Dedifferentiated amniotic fluid mesenchymal stem cell (primary cell): ENCODE measurements at regions not wholly inside any gene's neighbourhood (a gene's known extent, or its start where the extent isn't known, plus 50 kb on each side); places are given as distances from the start of the nearest gene placed in this dataset.

ENCODE experiments used
- DNase-seq: peaks from one replicate; pipeline ENCODE4 v3.0.0-alpha.2; 2016; ENCODE audit errors: extremely low spot score

DNA sequence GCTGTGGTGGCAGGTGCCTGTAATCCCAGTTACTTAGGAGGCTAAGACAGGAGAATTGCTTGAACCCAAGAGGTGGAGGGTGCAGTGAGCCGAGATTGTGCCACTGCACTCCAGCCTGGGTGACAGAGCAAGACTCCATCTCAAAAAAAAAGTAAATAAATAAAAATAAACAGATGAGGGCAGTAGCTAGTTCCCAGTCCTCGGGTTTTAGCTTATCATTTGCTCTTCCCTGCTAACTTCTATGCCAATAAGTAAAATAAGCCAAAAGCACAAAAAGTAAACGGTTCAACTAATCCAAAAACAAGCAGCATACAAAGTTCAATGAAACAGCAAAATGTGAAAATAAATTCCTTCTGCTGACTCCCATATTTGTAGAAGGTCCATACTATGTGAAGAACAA is 133.0 kb upstream of the TMCC3 start:
- no peak for DNase-seq

DNA sequence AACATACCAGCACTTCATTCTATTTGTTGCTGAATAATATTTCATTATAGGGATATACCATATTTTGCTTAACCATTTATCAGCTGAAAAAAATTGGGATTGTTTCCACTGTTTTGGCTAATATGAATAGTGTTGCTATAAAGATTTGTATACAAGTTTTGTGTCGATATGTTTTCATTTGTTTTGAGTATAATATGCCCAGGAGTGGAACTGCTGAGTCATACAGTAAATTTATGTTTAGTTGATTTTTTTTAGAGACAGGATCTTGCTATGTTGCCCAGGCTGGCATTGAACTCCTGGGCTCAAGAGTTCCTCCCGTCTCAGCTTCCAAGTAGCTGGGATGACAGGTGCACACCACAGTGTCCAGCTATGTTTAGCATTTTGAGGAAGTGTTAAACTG is 131.5 kb upstream of the TMCC3 start:
- DNase-seq, result no peak

DNA sequence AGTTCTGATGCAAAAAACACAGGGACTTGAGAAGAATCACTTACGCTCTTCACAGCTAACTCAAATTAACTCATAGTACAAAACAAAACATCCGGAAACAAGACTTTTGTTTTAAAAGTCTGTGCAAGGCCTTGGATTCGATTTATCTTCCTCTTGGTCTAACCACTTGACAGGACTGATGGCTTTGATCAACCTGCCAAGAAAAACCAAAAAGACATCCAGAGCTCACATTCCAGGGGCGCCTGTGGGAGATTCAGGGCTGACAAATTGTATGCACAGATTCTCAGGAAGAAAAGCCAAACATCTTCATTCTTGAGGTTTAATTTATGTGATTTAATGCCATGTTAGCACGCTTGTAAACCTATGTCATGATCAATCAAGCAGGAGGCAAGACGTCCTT is 129.1 kb upstream of the TMCC3 start:
- DNase-seq, result no peak

DNA sequence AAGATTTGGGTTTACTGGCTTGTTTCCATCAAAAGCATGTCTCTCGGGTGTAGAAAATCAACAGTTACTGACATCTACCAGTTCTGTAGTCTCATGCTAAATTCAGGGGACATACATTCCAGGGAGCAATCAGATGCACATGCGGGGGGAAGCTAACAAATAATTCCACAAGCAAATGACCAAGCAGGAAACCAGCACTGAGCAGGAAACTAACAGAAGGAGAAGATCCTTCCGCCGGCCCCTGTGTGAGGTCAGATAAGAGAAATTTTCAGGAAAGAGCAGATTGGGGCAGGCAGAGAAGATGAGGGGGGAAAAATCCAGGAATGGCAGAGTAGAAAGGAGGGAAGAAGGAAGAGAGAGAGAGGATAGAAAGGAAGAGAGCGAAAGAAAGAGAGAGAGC is 127.6 kb upstream of the TMCC3 start:
- DNase-seq, result no peak

DNA sequence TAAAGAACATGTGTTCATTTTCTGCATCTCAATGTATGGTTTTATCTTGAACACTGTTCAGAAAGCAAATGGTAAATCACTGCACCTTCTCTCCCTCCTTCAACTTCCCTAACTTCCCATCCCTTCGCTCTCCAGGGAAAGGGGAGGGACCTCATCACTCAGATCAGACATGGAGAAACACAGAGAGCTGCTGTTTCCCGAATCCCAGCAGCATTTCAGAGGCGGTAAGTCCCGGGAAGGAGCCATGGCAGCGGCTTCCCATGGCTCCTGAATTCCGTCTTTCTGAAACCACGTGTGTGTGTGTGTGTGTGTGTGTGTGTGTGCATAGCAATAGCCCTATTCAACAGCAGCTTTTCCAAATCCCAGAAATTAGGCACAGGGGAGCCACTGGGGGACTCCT is 125.4 kb upstream of the TMCC3 start:
- DNase-seq, result no peak

DNA sequence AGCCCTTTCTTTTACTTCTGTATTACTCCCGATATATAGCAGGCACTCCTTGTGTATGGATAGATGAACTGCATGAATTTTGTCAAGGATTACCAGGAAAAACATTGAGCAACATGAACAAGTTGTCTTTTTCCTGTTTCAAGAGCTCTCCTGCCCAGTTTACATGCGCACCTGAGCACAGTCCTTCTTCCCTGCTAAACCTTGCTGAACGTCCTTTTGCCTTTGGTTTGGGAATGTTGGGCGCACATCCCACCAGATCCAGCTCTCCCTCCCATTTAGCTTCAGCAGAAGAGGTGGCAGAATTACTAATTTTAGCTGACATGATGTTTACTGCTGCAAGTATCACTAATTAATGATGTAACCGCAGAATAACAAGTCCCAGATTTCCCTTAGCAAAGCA is 121.4 kb upstream of the TMCC3 start:
- no peak for DNase-seq

DNA sequence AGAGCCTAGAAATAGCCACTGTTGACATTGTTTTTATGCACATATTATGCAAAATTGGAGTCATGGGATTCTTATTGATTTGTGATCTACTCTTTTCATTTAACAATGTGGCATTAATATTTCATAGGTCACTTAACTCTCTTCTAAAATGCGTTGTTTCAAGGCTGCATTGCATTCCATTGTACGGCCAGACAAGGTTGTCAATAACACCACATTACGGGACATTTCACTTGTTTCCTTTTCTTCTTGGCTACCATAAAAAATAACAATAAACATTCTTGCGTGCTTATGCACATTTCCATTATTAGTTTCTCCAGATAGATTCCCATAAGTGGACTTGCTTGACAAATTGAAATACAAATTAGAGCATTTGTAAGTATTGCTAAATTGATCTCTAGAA is 120.8 kb upstream of the TMCC3 start:
- DNase-seq, result no peak

DNA sequence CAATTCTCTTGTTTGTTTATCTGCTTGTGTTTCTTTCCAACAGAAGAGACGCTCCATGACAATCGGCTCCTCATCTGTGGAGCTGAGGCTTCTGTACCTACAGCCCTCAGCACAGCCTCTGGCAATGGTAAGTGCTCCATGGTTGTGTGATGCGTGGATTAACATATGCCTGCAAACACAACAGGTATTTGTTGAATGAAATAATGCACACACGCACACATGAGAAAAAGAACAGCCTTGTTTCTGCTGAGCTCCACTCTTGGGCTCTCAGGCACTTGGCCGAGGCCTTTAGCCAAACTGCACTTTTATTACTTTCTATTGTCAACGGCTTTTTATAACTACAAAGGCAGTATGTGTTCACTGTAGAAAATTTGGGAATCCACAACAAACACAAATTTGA is 120.4 kb upstream of the TMCC3 start:
- no peak for DNase-seq

DNA sequence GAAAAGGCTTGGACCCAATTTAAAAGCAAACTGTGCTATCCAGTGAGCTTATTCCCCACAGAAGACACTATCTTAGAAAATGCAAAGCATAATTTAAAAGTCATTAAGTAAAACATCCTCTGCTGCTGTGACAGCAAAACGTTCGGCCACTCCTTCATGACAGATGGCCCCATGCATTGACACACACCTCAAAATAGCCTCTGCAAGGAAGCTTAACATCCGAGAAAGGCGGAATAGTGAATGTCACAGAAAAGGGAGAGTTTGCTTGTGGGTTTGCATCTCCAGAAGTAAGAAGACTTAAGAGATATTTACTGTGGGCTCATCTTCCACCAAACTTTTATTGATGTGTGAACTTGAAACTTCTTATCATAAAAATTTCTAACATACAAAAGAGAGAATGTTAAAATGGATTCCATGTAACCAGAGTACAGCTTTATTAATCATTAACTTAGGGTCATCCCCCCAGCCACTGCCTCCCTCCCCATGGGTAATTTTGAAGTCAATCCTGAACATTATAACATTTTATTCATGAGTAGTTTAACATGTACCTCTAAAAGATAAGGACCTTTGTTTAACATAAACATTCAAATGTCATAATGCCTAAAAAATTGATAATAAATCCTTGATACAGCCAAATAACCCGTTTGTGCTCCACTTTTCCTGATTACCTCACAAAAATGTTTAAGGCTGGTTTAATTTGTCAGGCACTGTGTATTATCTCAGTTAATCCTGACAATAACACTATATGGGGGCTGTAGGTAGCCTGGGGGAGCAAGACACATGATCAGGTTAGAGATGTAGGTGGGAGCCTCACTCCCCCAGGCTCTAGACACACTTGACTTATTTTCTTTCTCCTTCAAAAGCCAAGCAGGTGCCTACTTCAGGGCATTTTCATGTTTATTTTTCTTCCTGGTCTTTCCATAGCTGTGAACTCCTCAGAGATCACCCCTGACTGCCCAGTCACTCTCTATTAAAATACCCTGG is 119.7 kb upstream of the TMCC3 start:
- no peak for DNase-seq

DNA sequence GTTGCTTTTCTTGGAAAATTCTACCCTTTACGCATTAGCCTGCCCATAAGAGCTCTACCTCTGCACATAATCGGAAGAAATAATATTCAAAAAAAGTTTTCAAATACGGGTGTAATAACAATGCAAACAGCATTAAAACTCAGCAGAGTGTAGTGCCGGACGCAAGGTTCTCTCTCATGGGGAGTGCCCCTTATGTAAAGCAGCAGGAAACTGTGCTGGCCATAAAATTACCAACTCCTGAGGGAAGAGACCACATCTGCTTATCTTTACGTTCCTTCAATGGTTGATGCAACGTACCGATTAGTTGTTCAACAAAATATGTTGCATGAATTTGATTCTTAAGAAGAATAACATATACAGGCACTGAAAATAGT is 118.7 kb upstream of the TMCC3 start:
- no peak for DNase-seq

DNA sequence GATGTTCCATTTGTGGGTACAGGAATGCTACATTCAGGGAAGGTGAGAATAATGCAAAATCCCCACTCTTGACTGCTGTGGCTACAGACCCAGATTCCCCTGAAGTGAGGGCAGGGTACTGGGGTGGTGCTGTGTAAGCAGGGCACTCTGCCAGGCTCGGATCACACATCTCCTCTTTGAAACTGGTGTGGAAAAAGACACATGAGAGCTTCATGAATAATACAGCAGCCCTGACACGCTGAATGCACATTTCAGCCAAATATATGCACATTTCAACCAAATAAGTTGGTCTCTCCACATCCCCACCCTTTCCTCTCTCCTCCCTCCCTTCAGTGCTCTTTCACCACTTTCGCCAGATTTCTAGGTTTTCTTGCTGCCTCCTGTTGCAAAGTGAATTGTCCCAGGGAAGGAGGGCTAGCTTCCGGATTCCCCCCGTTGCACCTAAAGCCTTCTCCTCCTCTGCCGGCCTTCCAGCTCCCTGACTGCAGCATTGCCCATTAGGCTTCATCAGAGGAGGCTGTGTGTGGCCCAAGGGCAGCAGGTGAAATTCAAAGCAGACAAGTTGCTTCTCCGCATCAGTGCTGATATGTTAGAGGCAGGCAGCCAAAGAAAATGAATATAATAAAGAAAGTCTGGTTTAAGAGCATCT is 118.2 kb upstream of the TMCC3 start:
- DNase-seq, result no peak

DNA sequence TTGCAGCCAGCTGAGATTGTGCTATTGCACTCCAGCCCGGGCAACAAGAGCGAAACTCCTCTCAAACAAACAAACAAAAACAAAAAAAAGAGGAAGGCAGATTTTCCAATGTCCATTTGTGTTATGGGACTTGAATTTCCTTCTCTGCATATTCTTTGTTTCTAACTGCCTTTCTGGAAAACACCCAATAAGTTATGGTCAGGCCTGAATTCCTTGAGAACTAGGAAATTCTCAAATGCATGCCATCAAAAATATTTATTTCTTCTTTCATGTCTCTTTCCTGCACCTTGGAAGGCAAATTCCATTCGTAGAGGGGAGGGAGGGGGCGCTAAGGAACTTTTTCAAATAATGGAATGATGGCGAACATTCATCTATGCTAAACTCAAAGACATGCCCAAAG is 117.6 kb upstream of the TMCC3 start:
- peak; percentile 36 for DNase-seq

DNA sequence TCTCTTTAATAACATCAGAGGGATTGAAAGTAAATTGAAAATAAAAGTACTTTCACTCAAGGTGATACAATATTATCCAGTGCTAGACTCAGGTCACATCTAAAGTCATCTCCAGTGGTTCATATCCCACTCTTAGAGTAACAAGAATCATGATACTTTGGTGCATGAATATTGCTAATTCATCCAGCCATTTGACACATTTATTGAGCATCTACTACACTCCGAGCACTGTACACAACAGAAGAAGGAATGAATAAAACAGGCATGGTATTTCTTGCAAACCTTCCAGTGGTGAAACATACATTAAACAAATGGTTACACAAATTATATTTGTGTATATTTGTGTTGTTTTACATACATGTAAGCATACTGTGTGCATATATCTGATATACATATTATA is 116.0 kb upstream of the TMCC3 start:
- no peak for DNase-seq

DNA sequence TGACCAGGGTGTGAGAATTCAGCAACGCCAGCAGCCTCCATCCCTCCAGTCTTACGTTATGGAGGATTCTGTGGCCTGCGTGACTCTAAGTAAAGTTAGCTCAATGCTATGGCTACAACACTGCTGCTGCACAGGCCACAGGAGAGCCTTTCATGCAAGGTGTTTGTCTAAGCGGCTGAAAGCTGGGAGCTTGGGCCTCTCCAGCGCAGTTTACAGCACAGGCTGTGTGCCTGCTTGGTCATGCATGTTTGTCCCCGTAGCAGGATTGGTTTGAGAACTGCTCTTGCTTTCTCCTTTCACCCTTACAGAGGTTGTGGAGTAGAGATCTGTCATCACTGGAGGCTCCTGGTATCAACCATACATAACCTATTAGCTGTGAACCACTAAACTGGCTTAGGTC is 113.1 kb upstream of the TMCC3 start:
- DNase-seq, result no peak

DNA sequence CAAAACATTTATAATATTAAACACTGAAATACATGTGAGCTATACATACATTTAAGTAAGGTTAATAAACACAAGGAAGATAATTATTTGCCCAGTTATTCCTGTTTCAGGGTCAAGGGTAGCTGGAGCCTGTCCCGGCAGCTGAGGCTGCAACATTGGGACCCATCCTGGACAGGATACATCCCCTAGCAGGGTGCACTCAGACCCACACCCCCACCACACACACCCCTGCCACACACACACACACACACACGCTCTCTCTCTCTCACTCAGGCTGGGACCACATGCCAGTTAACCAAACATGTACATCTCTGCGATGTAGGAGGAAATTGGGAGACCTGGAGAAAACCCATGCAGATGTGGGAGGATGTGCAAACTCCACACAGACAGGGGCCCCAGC is 112.6 kb upstream of the TMCC3 start:
- no peak for DNase-seq

DNA sequence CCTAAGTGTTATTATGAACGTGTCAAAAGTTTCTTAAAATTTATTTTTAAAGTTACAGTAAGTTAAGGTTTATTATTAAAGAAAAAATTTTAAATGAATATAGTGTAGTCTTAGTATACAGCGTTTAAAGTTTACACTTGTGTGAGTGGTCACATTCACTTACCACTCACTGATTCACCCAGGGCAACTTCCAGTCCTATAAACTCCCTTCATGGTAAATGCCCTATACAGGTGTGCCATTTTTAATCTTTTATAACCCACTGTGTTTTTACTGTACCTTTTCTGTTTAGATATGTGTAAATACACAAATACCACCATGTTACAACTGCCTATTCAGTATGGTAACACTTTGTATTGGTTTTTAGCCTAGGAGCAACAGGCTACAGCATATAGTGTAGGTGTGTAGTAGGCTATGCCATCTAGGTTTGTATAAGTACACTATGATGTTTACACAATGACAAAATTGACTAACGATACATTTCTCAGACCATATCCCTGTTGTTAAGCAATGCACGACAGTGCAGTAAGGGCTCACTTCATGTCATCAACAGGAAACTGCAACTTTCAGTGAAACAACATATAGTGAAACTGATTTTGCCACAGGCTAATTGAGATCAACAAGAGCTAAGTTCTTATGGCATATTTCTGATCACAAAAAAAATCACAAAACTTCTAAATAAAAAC is 112.0 kb upstream of the TMCC3 start:
- DNase-seq, result no peak

DNA sequence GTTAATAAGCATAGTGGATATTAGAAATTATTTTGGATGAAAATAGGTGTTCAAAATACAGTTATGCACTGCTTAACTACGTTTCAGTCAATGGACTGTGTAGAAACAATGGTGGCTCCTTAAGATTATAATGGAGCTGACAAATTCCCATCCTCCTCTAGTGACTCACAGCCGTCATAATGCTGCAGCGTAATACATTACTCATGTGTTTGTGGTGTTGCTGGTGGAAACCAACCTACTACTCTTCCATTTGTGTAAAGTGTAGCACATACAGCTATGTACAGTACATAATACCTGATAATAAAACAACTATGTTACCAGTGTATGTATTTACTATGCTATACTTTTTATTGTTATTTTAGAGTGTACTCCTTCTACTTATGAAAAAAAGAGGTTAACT is 111.2 kb upstream of the TMCC3 start:
- peak; percentile 76 for DNase-seq

DNA sequence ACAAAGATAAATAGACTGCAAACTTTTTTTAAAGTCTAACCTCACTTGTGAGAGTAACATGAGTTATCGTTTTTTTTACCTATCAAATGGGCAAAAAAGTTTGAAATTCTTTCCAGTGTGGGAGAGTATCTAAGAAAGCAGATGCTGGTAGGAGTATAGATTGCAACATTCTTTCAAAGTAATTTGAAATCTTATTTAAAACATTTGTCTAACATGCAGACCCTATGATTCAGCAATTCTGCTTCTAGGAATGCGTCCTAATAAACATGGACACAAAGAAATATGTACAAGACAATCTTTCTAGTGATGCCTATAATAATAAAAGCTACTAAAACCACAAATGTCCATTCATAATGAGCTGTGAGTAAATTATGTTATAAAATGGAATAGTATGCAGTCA is 110.4 kb upstream of the TMCC3 start:
- peak; percentile 37 for DNase-seq

DNA sequence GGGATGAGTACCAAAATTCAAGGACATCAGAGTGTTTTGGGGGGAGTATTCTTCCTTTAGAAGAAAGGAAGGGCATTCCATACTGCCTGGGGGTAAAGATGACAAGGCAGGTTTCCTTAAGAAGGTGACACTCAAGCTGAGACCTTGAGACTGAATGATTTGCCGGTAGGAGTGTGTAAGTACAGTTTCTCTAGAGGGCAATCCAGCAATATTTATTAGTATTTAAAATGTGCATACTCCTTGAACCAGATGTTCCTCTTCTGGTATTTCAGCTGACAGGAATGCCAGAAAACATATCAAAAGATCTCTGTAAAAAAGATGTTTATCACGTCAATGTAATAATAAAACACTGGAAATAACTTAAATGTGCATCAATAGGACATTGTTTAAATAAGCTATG is 106.4 kb upstream of the TMCC3 start:
- DNase-seq, result no peak

DNA sequence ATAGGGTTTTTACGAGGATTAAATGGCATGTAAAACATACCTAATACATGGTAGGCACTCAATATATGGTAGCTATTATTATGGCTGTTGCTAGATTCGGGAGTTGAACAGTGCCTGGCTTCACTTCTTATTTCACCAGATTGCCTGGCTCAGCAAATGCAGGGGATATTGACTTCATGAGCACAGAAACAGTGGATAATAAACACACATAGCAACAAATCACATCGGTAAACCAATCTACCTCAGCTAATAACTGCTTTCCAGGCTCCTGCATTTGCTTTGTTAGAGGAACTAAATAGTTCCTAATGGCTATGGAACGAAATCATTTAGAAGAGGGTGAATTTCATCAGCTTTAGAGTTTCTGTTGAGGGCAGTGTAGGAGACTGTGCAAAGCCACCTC is 105.2 kb upstream of the TMCC3 start:
- DNase-seq, result no peak

DNA sequence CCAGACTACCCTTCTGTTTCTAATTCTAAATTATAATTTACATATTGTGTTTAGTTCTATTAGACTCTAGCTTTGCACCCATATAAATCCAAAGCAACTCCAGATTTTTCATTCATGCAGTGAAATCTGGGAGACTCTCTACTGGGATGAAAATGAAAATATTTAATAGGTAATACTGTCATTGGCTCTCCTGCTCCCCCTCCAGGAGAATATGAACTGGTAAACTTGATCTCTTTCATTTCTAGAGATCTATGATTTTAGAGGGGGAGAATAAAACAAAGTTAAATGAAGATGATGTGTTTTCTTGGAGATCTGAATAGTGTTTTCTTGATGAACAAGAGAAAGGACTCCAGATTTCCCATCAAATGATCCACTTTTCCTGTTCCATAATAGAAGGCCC is 104.3 kb upstream of the TMCC3 start:
- DNase-seq, result no peak

DNA sequence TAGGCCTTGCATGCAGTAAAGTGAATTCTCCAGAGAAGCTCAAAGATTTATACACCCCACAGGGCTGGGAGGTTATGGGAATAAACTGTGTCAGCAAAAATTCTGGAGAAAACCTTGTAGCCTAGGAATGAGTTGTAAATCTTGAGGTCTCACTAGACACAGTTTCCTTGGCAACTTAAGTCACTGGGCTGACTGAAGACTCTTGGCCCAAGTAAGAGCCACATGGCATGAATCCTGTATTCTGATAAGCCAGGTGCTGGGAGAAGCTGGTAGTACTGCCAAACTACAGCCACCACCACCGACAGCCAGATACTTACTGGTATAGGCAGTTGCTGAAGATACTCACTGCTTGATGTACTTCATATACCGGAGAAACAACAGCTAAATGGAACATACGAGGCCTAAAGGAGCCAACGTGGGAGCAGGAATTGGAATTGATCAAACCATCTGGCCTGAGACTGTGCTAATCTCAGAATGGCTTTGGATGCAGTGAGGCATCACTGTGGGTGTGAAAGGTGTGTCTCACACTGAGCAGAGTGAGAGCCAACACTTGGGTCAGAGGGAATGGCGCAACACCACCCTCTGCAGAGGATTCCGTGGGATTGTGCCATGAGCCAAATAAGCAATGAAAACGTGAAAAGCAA is 102.8 kb upstream of the TMCC3 start:
- no peak for DNase-seq
